Activated CD4-positive, CD25-positive, alpha-beta regulatory T cell (primary cell): ENCODE measurements at regions not wholly inside any gene's neighbourhood (a gene's known extent, or its start where the extent isn't known, plus 50 kb on each side); places are given as distances from the start of the nearest gene placed in this dataset.

Source experiments
- DNase-seq, 4 experiments: peaks; one replicate each; lab custom pipeline; 2025; lab: John Stamatoyannopoulos, UW

GRCh38 chr10:4074545-4075407, 289.8 kb upstream of the KLF6 start:
- DNase-seq, result no peak

- no peak for DNase-seq
Observed at GRCh38 chr10:4073912-4074311, 288.9 kb upstream of the KLF6 start.

- DNase-seq, result no peak
Observed at GRCh38 chr10:4070921-4071660, 286.1 kb upstream of the KLF6 start.

GRCh38 chr10:4070184-4070583, 285.2 kb upstream of the KLF6 start:
- no peak for DNase-seq

GRCh38 chr10:4069491-4069890, 284.5 kb upstream of the KLF6 start:
- no peak for DNase-seq

GRCh38 chr10:4068629-4069028, 283.6 kb upstream of the KLF6 start:
- no peak for DNase-seq

- no peak for DNase-seq
Observed at GRCh38 chr10:4067931-4068561, 283.0 kb upstream of the KLF6 start.

- no peak for DNase-seq
Observed at GRCh38 chr10:4067531-4067930, 282.5 kb upstream of the KLF6 start.

- DNase-seq, result no peak
Observed at GRCh38 chr10:4066581-4067390, 281.8 kb upstream of the KLF6 start.

- no peak for DNase-seq
Observed at GRCh38 chr10:4064489-4064888, 279.5 kb upstream of the KLF6 start.

GRCh38 chr10:4063717-4064116, 278.7 kb upstream of the KLF6 start:
- no peak for DNase-seq

GRCh38 chr10:4062751-4063150, 277.7 kb upstream of the KLF6 start:
- no peak for DNase-seq

GRCh38 chr10:4062072-4062471, 277.1 kb upstream of the KLF6 start:
- no peak for DNase-seq

GRCh38 chr10:4061441-4061951, 276.5 kb upstream of the KLF6 start:
- DNase-seq, result no peak

GRCh38 chr10:4059471-4060138, 274.6 kb upstream of the KLF6 start:
- DNase-seq, result no peak

- no peak for DNase-seq
Observed at GRCh38 chr10:4058514-4059029, 273.6 kb upstream of the KLF6 start.

- DNase-seq, result no peak
Observed at GRCh38 chr10:4057725-4058513, 272.9 kb upstream of the KLF6 start.

GRCh38 chr10:4057021-4057420, 272.0 kb upstream of the KLF6 start:
- DNase-seq, result no peak

GRCh38 chr10:4054656-4055435, 269.8 kb upstream of the KLF6 start:
- no peak for DNase-seq
